HG02852 (cell line): ENCODE measurements at regions not wholly inside any gene's neighbourhood (a gene's known extent, or its start where the extent isn't known, plus 50 kb on each side); places are given as distances from the start of the nearest gene placed in this dataset.

Experiments
- ATAC-seq: cut with Tn5 transposase; IDR thresholded peaks from one replicate; pipeline ENCODE4 v1.9.1; 2021; ENCODE audit warnings: mild to moderate bottlenecking, moderate library complexity; ENCODE audit not compliant: unreplicated experiment

DNA sequence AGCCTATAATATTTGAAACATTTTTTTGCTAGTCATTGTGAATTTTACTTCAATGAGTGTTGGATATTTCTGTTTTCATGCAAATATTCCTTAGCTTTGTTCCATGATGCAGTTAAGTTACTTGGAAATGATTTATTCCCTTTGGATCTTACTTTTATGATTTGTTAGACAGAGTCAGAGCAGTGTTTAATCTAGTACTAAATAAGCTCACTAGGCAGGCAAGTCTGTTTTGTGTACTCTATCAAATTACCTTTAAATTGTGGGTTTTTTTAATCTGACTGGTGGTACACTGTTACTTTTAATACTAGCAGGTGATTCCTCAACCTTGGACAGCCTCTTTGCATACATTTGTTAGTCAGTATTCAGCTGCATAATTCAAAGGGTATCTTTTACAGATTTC is 173.3 kb upstream of the MBNL1 start:
- ATAC-seq, result no peak

DNA sequence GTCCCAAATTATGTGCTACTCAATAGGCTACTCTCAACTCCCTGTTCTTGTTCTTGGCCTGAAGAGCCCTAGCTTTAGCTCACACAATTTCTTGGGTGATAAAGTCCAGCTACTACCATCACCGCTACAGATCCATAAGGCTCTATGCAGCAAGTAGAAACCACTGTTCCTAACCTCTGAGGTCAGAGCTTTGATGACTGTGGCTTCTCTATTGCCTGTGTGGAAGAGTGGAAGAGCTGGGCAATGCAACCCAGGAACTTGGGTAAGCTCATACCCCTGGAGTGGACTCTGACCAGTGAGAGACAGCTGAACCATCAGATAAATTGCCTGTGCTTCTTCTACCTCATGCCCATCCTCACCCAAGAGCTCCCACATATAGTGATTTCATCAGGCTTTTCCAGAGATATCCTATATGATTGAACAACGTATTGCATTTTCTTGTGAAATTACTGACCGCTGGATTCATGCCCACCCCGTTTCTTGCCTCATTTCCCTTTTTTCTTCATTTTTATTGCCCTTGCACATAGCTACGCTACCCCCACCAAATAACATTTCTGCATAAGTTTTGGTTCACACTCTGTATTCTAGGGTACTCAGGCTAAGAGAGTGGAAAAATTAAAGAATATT is 172.3 kb upstream of the MBNL1 start:
- ATAC-seq, result no peak

DNA sequence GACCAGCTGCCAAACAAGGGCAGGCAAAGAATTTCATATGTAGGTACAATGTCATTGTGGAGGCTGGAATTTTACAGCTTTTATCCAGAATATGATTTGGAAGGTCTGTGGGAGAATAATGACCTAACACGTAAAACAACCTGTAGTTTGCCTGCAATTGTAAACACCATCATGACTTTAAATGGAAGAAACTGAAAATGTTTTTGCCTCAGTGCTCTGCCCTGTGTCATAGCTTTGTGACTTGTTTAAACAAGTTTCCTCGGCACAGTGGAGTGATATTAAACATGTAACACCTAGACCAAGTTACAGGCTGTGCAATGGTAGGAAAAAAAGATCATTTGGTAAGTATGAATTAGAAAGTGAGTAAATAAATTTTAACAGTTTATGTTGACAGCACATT is 171.6 kb upstream of the MBNL1 start:
- no peak for ATAC-seq

DNA sequence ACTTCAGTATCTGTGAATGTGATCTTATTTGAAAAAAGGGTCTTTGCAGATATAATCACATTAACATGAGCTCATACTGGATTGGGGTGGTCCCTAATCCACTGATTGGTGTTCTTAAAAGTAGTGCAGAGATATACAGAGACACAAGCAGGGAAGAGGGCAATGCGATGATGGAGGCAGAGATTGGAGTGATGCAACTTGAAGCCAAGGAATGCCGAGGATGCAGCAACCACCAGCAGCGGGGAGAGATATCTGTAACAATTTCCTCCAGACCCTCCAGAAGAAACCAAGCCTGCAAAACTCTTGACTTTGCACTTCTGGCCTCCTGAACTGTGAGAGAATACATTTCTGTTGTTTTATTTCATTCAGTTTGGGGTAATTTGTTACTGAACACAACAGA is 171.0 kb upstream of the MBNL1 start:
- ATAC-seq, result no peak

DNA sequence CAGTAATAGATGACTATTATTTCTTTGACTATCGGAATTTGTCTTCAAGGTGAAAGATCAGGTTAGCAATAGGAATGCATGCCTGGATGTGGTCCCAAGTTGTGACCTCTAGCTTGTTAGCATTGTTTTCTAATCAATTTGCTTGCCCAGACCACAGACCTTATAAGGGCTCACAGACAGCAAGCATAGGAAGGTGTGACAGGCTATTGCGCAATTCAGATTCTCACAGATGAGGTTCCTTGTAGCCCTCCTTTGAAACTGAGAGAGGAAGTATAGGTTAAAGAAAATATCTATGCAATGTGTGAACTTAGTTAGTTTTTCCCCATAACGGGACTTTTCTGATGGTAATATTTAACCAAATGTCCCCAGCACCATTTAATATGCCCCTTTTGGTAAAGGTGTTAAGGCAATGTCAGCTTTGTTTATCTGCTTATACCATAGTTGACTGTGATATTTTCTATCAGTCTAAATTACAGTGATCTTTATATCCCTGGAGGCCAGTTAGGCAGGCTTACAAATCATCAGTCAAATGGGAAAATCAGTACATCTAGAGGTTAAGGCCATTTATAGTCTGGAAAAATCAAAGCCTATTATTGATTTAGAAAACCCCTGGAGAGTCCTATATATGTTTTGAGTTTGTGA is 168.1 kb upstream of the MBNL1 start:
- peak; percentile 98 for ATAC-seq

DNA sequence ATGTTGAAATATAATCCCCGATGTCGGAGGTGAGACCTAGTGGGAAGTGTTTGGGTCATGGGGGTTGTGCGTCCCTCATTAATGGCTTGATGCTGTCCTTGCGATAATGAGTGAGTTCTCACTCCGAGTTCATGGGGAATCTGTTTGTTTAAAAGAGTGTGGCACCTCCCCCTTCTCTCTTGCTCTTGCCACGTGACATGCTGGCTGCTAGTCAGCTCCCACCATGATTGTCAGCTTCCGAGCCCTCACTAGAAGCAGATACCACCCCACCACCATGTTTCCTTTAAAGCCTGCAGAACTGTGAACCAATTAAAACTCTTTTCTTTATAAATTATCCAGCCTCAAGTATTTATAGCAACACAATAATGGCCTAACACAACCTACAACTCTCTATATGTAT is 166.3 kb upstream of the MBNL1 start:
- ATAC-seq, result no peak

DNA sequence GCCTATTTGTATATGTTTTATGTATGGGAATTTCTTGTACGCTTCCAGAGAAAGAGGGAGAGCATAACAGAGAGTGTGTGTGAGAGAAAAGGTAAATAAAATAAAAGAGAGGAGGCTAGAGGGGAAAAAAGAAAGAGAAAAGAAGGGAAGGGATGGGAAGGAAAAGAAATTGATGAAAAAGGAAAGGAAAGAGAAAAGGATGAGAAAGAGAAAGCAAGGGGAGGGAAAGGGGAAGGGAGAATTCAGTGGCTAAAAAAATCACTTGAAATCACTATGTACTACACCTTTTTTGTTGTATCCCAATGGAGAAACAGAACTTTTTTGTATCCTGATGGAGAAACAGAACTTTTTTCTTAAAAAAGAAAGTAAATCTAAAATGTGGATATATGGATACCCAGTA is 165.5 kb upstream of the MBNL1 start:
- no peak for ATAC-seq

DNA sequence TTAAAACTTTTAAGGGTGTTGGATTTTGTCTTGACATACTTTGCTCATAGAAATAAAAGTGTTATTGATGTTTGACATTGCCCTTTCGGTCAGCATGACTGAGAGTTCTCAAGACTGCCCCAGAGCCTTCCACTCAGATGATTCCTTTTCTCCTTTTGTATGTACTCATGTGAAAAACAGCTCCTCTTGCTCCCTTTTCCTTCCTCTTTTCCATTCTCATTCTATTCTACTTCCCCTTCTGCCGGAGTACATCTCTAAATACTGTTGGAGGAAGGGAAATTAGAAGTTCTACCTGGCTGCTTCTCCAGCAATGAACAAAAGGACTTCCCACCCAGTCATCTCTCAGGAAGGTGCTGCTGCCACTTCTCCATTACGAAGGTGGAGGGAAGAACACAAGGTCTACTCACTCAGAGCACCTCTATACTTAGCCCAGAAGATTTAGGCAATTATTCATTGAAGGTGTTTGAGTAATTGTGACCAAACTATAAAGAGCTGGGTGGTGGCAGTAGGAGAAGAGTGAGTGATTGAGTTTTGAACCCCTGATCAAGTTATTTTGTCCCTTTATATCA is 163.8 kb upstream of the MBNL1 start:
- ATAC-seq, result no peak

DNA sequence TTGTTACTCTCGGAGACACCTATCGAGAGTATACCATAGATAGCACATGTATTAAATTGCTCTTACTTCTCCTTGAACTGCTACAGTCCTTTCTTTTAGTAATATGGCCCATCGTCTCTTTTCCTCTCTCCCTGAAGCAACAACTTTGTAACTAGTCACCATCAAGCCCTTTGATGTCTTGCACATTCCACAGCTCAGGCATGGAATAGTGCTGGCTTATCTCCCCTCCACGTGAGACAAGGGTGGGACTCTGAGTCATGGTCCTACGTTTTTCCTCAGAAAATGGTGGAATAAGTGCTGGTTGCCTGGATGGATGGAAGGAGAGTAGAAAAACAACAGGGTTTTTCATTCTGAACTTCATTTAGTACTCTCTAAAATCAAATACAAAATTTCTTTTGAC is 163.3 kb upstream of the MBNL1 start:
- no peak for ATAC-seq

DNA sequence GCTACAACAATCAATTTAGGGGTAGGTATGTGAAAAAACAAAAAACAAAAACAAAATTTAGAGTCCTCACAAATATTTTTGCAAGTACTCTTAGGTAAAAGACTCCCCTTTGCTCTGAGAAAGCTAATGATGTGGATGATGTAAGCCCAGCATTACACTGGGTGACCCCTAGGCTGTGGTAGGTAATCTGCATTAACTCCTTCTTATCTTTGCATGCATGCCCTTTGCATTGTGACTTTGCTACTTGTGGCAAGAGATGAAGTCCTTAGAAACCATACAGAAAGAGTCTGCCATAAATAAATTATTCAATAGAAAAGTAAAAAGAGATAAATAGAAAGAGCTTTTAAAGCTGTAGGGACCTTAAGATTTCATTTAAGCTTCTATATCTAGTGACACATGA is 159.7 kb upstream of the MBNL1 start:
- no peak for ATAC-seq

DNA sequence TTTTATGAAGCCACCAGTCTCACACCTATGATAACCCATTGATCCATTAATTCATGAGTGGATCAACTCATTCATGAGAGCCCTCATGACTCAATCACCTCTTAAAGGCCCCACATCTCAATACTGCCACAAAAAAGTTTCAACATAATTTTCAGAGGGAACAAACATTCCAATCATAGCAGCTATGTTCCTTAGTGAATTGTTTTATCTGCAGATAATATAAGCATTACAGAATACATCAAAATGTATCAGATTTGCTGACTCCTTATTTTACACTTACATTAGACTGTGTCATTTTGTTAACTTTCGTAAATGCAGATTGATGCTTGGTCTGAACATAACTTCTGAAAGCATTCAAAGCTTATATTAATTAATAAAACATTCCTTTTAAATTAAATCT is 155.3 kb upstream of the MBNL1 start:
- ATAC-seq, result no peak

DNA sequence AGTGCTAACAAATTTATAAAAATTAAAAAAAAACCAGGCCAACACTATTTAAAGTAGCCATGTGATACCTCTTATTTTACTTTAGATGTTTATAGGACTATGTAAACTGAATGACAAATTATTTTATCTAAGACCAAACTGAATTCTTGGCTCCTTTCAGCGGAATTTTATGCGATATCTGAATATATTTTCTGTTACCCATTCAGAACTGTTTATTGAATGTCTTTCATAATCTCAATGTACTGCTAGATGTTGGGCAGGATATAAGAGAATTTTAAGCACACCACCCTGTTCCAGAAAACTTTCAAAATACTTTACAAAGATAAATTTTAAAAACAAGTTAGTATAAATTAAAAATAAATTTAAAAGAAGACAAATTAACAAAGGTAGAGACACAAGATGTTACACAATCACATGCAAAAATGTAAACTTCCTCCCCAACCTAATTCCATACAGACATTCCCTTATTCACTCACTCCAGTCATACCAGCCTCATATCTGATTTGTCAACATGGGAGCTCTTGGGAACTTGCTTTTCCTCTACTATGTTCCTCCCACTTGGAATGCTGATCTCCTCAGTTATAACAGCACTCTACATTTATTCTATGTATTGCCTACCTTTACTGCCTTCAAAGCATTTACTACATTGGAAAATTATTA is 154.6 kb upstream of the MBNL1 start:
- no peak for ATAC-seq

DNA sequence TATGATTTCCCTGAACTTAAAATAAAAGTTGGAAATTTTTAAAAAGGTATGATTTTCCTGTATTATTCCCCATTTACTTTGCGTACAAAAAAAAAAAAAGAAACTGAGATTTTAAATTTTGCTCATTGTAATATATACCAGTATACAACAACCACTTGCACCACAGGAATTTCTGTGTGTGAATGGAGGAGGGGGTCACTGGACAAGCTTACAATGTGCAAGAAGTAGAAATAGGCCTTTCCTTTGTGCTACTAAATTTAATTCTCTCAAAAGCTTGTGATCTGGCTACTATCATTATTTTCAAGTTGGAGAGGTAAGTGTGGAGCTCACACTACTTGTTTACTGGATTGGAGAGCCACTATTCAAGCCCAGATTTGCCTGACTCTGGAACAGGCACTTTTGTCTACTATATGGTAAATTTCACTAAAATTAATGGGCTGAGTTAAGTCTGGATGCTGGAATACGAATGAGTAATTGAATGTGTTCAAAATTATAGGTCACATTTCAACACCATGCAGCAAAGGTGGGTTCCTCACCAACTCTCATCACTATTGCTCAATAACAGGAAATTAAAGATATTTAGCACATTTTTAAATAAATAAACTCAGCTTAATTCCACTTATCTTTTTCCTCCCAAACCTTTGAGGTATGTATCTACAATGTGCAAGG is 148.0 kb upstream of the MBNL1 start:
- no peak for ATAC-seq

DNA sequence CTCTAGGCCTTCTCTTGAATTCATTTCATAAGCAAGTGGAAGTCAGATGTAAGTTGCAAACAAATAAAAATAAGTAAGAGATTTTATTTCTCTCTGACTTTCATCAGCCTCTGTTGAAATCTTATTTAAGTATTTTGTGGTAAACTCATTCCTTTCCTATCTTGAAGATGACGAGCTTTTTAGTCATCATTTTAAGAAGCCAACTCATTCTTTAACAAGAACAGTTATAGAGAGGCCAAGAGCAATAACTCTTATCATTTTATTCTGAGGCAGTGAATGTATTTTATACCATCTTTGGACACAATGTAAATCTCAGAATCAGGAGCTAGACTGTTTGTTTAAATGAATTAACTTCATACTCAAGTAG is 147.5 kb upstream of the MBNL1 start:
- no peak for ATAC-seq

DNA sequence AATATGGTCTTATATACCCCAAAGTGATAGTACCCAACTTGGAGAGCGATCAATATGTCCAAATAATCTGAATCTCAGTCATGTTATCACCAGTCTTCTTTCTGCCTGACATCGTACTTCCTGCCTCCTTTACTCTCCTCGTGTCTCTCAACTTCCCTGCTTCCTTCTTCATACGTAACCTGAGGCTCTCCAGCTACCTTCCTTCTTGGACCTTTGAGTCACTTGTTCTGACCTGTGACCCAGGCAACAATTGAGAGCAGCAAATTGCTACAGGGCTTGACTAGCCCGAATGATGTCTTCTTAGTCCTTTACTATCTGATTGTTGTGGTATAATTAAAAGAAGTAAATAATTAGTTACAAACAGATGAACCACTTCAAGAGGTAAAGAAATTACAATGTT is 145.9 kb upstream of the MBNL1 start:
- ATAC-seq, result no peak

DNA sequence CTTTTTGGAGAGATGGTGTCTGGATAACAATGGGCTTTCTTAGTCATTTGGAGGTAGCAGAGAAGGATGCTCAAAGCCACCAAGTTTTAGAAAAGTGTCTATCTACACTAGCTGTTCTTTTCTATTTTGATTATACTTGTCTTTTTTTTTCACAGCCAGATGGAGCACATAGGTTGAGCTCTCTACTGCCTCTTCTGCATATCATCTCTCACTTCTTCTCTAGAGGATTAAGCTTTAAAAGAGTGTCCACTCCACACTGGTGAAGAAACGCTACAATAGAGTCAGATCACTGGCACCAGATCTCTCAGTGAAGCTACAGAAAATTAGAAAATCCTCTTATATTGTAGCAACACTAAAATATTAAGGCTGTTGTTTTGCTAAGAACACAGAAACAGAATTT is 145.3 kb upstream of the MBNL1 start:
- no peak for ATAC-seq

DNA sequence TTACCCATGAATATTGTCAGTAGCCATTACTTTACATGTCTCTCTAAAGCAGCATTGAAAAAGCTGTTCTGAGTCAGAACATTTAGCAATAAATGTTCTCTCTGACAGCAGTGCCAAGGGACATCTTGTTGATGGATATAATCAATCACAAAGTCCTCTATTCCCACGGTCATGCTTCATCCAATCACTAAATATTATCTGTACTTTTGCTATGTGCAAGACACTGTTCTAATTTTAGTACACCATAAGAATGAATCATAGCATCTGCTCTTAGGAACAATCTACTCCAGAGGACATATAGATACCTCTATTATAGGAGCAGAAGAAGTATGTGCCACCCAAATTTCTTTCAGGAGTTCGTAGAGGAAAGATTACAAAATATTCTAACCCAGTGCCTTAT is 142.5 kb upstream of the MBNL1 start:
- no peak for ATAC-seq

DNA sequence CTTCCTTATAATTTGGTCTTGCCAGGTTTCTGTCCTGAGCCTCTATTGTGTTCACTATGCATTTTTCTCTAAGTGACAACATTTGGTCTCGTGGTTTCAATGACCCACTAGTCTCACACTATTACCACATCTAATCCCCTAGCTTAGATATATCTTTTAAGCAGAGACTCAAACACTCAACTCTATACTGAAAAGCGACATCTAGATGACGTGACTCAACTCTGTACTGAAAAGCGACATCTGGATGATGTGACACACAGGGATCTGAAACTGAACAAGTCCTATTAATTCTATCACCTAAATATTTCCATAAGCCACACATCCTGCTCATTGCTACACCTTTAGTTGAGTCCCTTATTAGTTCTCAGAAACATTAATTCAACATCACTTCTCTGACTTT is 141.7 kb upstream of the MBNL1 start:
- peak; percentile 100 for ATAC-seq

DNA sequence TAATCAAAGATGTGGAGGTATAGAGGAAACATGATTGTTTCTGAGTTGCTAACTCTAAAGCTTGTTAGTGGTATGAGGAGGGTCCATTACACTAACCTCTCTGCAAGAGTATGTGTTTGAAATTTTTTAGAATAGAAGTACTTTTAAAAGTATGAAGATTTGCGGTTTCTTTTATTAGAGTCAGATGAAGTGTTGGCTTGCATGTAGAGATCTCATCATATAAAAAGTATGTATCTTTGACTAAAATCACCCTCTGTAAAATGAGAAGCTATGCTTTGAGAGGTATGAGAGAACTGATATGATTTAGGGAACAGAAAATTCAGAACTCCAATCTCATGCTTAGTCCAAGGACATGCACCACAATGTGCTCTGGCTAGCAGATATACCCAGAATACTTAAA is 140.4 kb upstream of the MBNL1 start:
- no peak for ATAC-seq

DNA sequence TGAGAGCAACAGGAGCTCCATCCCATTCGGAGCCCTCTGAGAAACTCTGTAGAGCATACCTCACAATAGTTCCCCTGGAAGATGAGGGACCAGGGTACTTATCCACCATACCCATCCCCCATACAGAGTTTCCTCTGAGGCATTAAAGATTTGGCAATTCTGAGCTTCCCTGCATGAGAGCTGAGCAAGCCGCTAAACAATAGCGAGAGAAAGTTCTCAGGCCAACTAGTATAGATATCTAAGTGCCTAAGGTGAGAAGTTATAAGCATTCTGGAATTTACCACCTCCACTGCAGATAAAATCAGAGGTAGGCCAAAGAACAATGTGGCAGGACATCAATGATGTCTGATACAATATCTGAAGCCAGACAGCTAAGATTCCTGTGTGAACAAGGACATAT is 129.1 kb upstream of the MBNL1 start:
- no peak for ATAC-seq

DNA sequence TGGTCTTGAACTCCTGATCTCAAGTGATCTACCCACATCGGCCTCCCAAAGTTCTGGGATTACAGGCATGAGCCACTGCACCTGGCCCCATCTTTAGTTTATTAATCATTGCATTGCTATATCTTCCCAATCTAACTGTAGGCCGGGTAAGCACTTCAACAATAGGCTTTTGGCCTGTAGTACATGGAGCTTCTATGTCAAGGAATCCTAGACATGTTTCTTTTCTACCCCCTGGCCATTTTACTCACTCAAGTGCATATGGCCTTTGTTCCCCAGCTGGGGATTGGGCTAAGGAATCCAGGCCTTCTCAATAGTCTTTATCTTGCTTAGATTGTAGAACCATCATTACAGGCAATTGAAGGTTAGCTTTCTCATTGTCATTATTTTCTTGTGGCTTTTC is 122.3 kb upstream of the MBNL1 start:
- no peak for ATAC-seq

DNA sequence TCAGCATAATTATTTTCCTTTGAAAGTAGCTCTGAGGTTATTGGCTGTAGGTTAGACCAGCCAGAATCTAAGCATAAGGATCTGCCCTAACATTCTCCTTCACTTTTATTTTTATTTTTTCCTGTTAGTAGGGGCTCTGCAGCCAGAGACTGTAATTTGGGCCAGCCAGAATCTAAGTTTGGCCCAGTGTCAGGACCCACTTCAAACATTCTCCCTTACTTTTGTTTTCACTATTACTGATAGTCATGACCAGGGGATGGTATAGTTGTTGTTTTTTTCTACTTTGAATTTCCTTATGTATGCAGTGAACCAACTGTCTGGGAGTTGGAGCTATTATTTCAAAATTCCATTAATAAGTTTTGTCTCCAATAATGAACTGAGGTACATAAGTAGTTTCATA is 121.0 kb upstream of the MBNL1 start:
- ATAC-seq, result no peak
